Caki2 (cell line): ENCODE measurements at regions not wholly inside any gene's neighbourhood (a gene's known extent, or its start where the extent isn't known, plus 50 kb on each side); places are given as distances from the start of the nearest gene placed in this dataset.
A peak's percentile ranks its signal among the peaks of the same experiment; 100 is the strongest.
"Not testable (repeated sequence)": the region's sequence is repeated elsewhere in the genome, so short reads cannot be mapped to it uniquely, and the experiment has no call there.

ENCODE experiments used
- DNase-seq: peaks from one replicate; pipeline ENCODE4 v3.0.0-alpha.2; 2015; ENCODE audit warnings: low read depth
- in situ Hi-C: cut with HindIII; loops from 2 replicates; pipeline ENCODE4 v1.10.0; 2016; ENCODE audit warnings: low sequenced_read_pairs, low pct_unique_long_range_greater_than_20kb, mixed read lengths

DNA sequence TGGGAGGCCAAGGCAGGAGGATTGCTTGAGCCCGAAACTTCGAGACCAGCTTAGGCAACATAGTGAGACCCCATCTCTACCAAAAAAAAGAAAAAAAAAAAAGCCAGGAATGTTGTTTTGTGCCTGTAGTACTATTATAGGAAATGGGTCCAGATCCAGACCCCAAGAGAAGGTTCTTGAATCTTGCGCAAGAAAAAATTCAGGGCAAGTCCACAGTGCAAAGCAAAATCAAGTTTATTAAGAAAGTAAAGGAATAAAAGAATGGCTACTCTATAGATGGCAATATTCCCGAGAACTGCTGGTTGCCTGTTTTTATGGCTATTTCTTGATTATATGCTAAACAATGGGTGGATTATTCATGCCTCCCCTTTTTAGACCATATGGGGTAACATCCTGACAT lies 51.2 kb upstream of the RDX start:
- DNase-seq, result no peak
- in situ Hi-C loops, result no loop called here

DNA sequence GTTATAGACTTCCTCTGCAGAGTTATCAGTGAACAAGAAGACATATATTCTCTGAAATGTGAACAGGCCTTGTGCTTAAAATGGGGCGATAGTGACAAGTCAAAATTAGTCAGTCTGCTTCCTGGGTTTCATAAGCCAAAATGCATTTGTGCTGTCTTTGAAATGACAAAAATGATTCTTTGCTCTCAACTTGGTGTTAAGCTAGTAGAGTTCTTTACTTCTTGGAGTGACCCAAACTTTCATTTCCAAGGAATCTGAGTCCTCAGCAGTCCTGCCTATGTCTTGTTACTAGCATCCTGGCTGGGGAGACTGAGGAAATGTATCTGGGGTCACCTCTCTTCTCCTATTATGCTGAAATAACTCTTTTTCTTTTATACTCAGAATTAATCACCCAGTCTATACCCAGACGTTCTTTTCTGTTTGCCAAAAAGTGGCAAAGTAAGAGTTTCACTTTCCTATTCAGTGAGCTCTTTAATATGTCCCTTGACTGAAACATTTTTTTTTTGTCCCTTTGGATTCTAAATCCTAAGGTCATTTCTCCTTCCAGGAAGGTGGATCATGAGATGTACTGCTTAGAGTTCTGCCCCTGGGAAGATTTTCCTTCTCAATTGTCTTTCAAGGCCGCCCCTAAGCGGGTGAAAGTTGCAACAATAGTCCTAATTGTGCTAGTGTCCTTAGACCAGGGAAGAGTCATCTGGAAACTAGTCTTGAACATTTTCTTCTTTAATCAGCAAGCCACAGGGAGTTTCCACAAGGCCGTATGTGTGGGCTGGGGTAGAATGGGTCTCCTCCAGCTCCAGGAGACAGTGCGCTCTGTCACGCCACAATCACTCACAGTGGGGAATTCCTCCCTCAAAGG lies 53.0 kb upstream of the RDX start:
- in situ Hi-C loops, result no loop called here
- DNase-seq, result no peak

DNA sequence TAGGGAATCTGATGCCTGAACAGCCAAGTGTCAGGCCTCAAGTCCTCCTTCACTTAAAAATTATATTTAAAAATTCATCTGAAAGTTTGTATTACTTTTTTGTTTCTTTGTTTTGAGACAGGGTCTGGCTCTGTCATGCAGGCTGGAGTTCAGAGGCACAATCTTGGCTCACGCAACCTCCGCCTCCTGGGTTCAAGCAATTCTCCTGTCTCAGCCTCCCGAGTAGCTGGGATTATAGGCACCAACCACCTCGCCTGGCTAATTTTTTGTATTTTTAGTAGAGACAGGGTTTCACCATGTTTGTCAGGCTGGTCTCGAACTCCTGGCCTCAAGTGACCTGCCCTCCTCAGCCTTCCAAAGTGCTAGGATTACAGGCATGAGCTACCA lies 53.6 kb upstream of the RDX start:
- in situ Hi-C loops, DNase-seq: not testable (repeated sequence)

DNA sequence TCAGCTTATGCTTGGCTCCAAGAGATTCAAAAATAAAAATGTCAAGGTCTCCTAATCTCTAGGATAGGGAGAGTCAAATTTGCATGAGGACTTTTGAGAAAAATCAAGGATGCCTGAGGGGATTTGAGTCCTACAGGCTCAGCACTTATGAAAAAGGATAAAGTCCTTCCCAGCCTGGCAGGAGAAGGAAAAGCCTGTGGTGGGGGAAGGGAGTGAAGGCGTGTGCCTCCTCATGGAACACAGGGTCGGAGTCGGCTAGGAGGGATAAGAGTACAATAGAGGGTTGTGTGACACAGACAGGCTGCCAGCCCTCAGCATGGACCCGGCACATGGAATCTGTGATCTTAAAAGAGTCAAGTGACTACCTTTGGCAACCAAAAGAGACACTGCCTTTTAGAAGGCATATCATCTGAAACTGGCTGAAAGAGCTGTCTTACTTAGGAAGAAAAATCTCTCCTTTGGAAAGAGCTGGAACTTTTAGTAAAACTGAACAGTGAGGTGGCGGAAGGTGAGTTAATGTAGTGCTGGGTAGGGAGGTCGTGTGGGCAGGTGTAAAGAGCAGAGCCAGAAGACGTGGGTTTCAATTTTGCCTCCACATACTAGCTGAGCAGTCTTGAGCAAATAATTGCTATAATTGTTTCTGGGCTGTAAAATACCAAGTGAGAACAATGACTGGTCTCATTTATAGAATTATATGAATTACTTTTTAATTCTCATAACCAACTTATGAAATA lies 58.8 kb upstream of the RDX start:
- DNase-seq, result no peak

DNA sequence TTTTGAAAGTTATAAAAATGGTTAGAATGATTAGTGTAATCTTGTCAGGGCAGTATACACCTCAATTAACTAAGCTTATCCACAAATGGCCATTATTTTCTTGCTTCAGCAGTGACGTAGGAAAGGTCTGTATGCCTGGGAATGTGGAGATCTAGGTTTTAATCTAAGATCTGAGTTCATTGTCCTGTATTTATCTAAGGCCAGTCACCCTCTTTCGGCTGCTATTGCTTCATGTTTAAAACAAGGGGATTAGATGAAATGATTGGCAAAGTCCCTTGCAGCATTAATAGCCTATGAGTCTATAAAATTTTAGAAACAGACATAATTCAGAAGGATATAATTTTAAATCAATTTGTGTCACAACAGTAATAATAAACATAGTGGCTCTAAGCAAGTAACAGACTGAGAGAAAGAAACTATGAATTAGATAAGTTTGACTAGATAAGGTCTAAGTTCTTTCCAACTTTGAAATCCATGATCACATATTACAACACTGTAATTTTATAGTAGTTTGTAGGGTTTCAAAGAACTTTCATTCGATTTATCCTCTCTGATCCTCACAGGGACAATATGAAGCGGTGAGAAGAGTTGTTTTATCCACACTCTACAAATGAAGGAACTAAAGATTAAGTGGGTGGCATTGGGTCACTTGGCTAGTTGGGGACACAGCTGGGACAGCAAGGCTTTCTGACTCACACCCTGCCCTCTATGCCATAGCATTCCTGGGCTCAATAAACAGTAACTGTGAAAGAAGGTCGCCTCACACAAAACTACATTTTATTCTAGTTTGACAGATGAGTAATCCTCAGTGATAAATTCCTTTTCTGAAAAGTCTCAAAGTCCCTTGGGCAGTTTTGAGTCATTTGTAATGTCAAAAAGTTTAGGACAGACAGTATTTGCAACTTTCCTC lies 60.6 kb upstream of the RDX start:
- DNase-seq, result peak; percentile 77

More for the DNA sequence above, 58.8 kb upstream of the RDX start:
- in situ Hi-C loops, result no loop called here

DNA sequence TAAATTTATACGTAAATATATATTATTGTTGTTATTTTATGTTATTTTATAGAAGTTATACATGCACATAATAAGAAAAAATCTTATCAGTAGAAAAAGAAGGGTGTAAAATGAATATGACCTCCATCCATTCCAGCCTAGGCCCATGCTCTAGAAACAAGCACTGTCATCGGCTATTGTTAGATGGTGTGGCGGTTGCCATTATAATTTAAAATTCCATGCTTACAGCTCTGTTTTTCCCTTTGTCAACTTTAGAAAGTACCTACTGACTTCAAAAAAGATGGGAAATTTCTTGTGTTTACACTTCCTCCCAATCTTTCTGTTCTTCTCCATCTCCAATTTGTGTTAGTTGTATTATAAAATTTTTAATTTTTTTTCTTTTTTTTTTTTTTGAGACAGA lies 61.9 kb upstream of the RDX start:
- in situ Hi-C loops, result no loop called here
- DNase-seq, result no peak

More for the DNA sequence above, 60.6 kb upstream of the RDX start:
- in situ Hi-C loops, result no loop called here

DNA sequence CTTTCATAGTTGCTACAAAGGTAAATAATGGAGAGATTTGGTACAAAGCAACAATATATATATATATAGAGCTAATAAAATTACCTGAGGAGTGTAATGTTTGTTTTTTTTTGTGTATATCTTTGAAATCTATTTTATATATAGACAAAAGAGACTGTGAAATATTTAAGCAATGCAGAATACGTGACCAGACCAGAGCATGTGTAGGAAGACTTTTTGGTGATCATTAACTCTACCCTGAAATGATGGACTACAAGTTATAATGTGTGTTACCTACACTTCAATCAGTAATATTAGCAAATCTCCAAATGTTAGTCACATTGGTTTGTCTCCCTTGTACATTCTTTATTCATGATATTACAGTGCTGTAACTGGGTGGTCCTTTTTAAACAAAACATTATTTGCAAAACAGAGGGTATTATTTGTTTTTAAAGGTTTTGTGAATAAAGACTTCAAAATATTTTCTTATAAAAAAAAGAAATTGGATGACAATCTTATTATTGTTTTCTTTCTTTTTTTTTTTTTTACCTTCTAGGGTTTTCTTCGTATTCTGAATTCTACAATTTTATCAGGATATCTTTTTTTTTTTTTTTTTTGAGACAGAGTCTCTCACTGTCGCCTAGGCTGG lies 64.5 kb upstream of the RDX start:
- in situ Hi-C loops, DNase-seq: not testable (repeated sequence)

DNA sequence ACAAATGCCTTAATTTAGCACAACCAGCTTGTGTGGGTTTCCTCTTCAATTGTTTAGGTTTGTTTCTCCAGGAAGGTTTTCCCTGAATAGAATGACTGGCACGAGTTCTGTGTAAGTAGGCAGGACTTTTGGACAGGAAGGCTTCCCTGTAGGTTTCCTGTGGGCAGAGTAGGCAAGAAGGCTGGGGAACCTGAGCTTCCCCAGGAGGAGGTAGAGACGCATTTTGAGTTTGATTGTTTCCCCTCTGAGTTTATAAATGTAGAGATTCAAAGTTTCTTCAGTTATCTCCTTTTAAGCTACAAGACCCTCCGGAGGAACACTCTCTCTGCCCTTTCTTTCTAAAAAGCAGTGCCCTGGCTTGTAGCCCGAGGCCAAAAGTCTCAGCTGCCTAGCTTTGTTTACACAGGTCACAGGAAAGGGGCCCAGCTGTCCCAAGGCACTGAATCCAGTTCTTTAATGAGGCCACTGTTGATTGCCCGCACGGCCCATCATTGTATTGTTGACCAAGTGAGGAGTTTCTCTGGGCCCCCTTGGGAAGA lies 66.6 kb upstream of the RDX start:
- no peak for DNase-seq
- in situ Hi-C loops, result no loop called here

DNA sequence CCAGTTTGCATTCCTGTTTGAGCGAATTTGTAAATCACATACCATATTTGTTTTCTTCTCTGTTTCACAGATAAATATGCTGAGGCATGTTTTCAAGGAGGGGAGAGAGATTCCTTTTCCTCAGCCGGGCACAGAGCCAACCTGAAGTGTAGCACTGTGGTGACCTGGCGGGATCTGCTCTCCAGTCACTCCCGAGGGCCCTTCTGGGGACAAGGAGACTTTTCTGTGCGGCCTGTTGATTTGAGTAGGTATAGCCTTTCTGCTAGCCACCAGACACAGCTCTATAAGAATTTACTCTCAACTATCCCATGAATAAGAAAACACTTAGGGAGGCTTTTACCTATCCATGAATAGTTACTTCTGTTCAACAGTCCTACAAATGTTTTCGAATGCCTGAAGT lies 63.5 kb upstream of the FDX1 start:
- in situ Hi-C loops, result no loop called here
- peak; percentile 32 for DNase-seq

DNA sequence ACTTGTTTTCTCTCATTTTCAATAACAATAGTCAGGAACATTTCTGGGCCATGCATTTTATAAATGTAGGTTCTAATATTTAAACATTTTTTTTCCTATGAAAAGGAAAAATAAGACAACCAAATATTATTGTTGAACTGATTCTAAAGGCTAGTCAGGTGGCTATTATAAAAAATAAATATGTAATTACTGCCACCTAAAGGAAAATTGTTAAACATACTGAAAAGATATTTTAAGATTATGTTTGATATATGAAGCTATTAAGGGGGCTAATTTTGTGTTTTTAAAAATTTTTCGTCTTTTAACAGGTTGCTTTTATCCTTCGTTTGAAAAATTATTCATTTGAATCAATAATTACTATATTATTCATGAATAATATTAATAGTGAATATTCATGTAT lies 62.2 kb upstream of the FDX1 start:
- no peak for DNase-seq
- in situ Hi-C loops, result no loop called here

DNA sequence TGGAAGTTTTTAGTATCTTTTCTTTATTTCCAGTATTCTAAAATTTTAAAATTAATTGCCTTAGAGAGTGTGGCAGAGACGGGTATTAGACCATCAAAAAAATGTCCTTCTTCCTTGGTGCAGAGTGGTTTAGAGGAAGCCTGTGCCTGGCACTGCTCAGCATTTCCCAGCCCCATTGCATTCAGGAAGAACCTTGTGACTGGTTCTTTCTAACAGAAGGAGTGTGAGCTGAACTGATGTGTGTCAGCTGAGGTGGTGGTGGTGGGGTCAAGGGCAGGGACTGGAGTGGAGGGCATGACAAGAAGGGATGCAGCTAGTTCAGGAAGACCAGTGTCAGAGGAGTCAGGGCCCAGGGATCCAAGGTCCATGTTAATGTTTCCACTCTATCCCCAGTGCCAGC lies 58.7 kb upstream of the FDX1 start:
- in situ Hi-C loops, result no loop called here
- no peak for DNase-seq

DNA sequence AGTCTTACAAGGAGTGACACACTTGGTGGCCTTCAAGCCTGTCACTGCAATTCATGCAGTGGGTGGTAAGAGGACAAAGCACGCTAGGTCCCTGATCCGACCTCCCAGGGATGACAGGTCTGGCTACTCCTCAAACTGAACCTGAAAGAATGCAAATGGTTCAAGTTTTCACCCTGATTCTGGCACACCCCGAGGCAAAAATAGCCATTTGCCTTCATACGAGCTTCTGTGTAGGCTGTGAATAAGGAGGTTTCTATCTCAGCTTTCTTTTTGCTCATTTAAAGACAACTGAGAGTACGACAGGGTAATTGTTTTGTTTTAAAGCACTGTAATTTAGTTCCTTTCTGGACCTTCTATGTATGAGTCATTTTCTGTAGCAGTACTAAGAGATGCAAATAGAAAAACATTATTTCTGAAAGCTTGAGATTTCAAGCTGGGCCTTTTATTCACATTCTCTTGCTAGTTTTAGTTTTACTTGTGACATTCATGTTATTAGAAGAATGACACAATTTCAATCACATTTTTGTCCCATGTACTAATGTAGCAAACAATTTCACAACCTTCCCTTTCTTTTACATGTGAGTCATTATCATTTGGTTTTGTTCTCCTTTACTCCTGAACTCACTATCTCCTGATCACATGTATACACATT lies 56.6 kb upstream of the FDX1 start:
- DNase-seq, result no peak
- in situ Hi-C loops, result no loop called here

DNA sequence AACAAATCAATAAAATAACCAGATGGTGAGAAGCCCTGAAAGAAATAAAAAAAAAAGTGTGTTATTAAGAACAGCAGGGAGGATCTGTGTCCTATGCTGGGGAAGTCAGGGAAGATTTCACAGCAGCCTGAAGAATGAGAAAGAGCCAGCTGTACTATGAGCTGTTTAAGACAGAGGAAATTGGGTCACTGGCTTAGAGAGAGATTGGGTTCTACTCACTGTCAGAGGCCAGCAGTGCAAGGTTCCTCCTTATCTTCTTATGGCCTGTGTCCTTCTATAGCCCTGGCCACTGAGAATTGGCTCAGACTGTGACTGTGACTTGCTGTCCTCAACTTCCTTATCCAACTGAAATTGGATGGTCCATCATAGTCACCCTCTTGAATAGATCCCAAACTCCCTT lies 54.8 kb upstream of the FDX1 start:
- DNase-seq, result no peak
- in situ Hi-C loops, result no loop called here

DNA sequence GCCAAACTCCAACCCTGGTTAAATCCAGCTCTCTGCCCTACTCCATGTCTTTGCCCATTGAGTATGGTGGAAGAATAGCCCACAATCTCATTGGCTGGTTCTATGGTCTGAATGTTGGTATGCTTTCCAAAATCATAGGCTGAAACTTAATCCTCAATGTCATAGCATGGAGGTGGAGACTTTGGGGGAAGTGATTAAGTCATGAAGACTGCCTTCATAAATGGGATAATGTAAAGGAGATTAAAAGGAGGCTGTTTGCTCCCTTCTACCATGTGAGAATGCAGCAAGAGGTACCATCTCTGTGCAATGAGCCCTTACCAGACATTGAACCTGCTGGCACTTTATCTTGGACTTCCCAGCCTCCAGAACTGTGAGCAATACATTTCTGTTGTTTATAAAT lies 54.4 kb upstream of the FDX1 start:
- no peak for DNase-seq
- in situ Hi-C loops, result no loop called here

DNA sequence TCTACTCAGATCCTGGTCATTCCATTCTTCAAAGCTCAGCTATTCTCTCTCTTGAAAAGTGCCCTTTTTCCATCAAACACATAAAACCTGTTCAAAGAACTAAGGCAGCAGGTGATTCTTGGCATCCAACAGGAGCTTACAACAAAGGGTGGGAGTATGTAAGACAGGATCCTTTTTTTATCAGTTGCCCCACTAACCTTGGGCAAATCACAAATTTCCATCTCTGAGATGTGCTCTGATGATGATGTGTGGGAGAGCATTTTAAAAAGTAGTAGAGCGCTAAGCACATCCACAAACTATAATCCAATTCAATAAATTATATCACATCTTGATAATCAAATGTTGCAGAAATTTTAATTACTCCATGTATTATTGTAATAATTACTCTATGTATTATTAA lies 53.7 kb upstream of the FDX1 start:
- in situ Hi-C loops, result no loop called here
- no peak for DNase-seq

DNA sequence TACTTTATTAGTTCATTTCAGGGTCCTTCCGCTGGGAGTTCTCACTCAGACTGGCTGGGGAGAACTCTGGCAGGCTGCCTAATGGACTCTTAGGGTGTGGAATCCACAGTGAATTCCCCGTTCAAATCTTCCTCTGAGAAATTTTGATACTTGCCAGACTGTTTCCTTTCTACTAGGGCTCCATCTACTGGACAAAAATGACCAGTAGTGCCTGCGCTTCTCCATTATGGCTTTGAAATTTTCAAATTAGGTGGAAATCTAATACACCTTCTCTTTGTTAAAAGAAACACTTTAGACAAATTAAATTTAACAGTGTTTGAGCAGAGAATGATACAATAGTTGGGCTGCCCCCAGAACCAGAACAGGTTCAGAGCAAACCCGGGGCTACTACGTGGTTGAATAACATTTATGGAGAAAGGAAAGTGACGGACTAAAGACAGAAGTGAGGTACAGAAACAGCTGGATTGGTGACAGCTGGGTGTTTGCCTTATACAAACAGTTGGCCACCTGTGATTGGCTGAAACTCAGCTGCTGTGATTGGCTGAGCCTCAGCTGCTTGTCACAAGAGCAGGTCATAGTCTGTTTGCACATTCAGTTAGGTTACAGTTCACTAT lies 52.9 kb upstream of the FDX1 start:
- peak; percentile 79 for DNase-seq
- in situ Hi-C loops, result no loop called here

DNA sequence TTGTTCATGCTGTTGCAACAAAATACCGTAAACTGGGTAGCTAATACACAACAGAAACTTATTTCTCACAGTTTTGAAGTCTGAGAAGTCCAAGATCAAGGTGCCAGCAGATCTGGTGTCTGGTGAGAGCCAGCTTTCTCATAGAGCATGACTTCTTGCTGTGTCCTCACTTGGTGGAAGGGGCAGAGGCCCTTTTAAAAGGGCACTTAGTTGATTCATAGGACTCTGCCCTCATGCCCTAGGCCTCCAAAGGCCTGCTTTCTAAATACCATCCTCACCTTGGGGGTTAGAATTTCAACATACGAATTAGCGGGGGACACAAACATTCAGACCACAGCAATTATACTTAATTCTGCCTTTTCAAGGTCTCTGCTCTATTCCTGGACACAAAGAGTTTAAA lies 52.3 kb upstream of the FDX1 start:
- DNase-seq, result no peak
- in situ Hi-C loops, result no loop called here
